Neural progenitor cell (in vitro differentiated cells): ENCODE measurements at regions not wholly inside any gene's neighbourhood (a gene's known extent, or its start where the extent isn't known, plus 50 kb on each side); places are given as distances from the start of the nearest gene placed in this dataset.

Experiments used
- DNase-seq: peaks from one replicate; pipeline ENCODE4 v3.0.0-alpha.2; 2016; ENCODE audit warnings: low spot score
- H2AFZ ChIP-seq: fragments of 200-600 bp; sonication (generic); replicated peaks from 2 replicates; pipeline ENCODE4 v1.6.1; 2016; ENCODE audit warnings: antibody characterized with exemption
- H3F3A ChIP-seq: fragments of 200-600 bp; sonication (generic); 2 replicates; pipeline ENCODE4 v1.6.1; 2016; ENCODE audit warnings: antibody characterized with exemption, low read depth
- H3K27ac ChIP-seq: fragments of 200-600 bp; sonication (generic); 2 replicates; pipeline ENCODE4 v1.5.1; 2016; ENCODE audit warnings: mild to moderate bottlenecking
- H3K27me3 ChIP-seq: fragments of 200-600 bp; sonication (generic); 2 replicates; pipeline ENCODE4 v1.6.1; 2016; ENCODE audit warnings: mild to moderate bottlenecking, moderate library complexity
- H3K36me3 ChIP-seq: fragments of 200-600 bp; sonication (generic); 2 replicates; pipeline ENCODE4 v1.5.1; 2016
- H3K4me1 ChIP-seq: fragments of 200-600 bp; sonication (generic); 2 replicates; pipeline ENCODE4 v1.6.1; 2016; ENCODE audit warnings: mixed run types
- H3K4me2 ChIP-seq: fragments of 200-600 bp; sonication (generic); 2 replicates; pipeline ENCODE4 v1.6.1; 2016
- H3K4me3 ChIP-seq: fragments of 200-600 bp; sonication (generic); 2 replicates; pipeline ENCODE4 v1.5.1; 2016
- H3K79me2 ChIP-seq: fragments of 200-600 bp; sonication (generic); 2 replicates; pipeline ENCODE4 v1.6.1; 2016; ENCODE audit warnings: low read depth
- H3K9ac ChIP-seq: fragments of 200-600 bp; sonication (generic); 2 replicates; pipeline ENCODE4 v1.6.1; 2016
- H3K9me3 ChIP-seq: fragments of 200-600 bp; sonication (generic); 2 replicates; pipeline ENCODE4 v1.5.1; 2016; ENCODE audit warnings: low read depth
- H4K20me1 ChIP-seq: fragments of 200-600 bp; sonication (generic); 2 replicates; pipeline ENCODE4 v1.6.1; 2016; ENCODE audit warnings: low read depth
- H3K27ac Mint-ChIP-seq: 3 replicates; pipeline ENCODE4 v1.8.0; 2021; ENCODE audit warnings: mixed read lengths
- H3K27me3 Mint-ChIP-seq: 2 replicates; pipeline ENCODE4 v1.8.0; 2022; ENCODE audit warnings: low read depth, mild to moderate bottlenecking, inconsistent platforms, moderate library complexity, mixed read lengths; ENCODE audit not compliant: insufficient read depth
- H3K36me3 Mint-ChIP-seq: 3 replicates; pipeline ENCODE4 v1.8.0; 2021; ENCODE audit warnings: mixed read lengths
- H3K4me1 Mint-ChIP-seq: 3 replicates; pipeline ENCODE4 v1.8.0; 2021; ENCODE audit warnings: mixed read lengths
- H3K4me3 Mint-ChIP-seq: 3 replicates; pipeline ENCODE4 v1.8.0; 2021; ENCODE audit warnings: mild to moderate bottlenecking, moderate library complexity, mixed read lengths
- H3K9me3 Mint-ChIP-seq: 3 replicates; pipeline ENCODE4 v1.8.0; 2020; ENCODE audit warnings: mixed read lengths
- EZH2 ChIP-seq: fragments of 200-600 bp; sonication (generic); IDR thresholded peaks from 2 replicates; pipeline ENCODE4 v1.6.1; 2017; ENCODE audit warnings: antibody characterized with exemption, mild to moderate bottlenecking, moderate library complexity
- EZH2phosphoT487 ChIP-seq: fragments of 200-600 bp; sonication (generic); IDR thresholded peaks from 2 replicates; pipeline ENCODE4 v1.6.1; 2017; ENCODE audit warnings: antibody characterized with exemption
- TF ChIP-seq, protein P1 (sequence below): fragments of 200-600 bp; sonication (generic); IDR thresholded peaks from 2 replicates; pipeline ENCODE4 v1.5.1; 2017; ENCODE audit warnings: antibody characterized with exemption, mild to moderate bottlenecking

- Histone ChIP-seq H3F3A (no peaks in the 10 kb centered on the region), H2AFZ (no peak overlapping the region), H3K27ac (no peak overlapping the region), H3K79me2 (no peaks in the 10 kb centered on the region), H3K9ac (no peak overlapping the region), H3K4me3 (no peak overlapping the region), H3K36me3 (no peaks in the 10 kb centered on the region), H3K9me3 (no peaks in the 10 kb centered on the region), H3K4me1 (no peaks in the 10 kb centered on the region), H4K20me1 (no peaks in the 10 kb centered on the region), H3K27me3 (no peaks in the 10 kb centered on the region), H3K4me2 (no peak overlapping the region)
- no peak for DNase-seq
- Mint-ChIP-seq H3K36me3 (no peaks in the 10 kb centered on the region), H3K4me3 (no peak overlapping the region), H3K27ac (no peak overlapping the region), H3K4me1 (no peaks in the 10 kb centered on the region), H3K27me3 (peaks cover 2% of the 10 kb centered on the region), H3K9me3 (peaks cover 19% of the 10 kb centered on the region)
- TF ChIP-seq EZH2 (no peak), EZH2phosphoT487 (no peak)
- TF ChIP-seq, protein P1, sequence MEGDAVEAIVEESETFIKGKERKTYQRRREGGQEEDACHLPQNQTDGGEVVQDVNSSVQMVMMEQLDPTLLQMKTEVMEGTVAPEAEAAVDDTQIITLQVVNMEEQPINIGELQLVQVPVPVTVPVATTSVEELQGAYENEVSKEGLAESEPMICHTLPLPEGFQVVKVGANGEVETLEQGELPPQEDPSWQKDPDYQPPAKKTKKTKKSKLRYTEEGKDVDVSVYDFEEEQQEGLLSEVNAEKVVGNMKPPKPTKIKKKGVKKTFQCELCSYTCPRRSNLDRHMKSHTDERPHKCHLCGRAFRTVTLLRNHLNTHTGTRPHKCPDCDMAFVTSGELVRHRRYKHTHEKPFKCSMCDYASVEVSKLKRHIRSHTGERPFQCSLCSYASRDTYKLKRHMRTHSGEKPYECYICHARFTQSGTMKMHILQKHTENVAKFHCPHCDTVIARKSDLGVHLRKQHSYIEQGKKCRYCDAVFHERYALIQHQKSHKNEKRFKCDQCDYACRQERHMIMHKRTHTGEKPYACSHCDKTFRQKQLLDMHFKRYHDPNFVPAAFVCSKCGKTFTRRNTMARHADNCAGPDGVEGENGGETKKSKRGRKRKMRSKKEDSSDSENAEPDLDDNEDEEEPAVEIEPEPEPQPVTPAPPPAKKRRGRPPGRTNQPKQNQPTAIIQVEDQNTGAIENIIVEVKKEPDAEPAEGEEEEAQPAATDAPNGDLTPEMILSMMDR, result no peak
Measured at GRCh38 chrX:28042260-28042659, 61.0 kb upstream of the DCAF8L1 start.

GRCh38 chrX:28039258-28039657 is 58.0 kb upstream of the DCAF8L1 start:
- Mint-ChIP-seq H3K9me3 (peaks cover 19% of the 10 kb centered on the region), H3K4me1 (no peaks in the 10 kb centered on the region), H3K36me3 (no peaks in the 10 kb centered on the region), H3K27me3 (peaks cover 2% of the 10 kb centered on the region), H3K4me3 (no peak overlapping the region), H3K27ac (no peak overlapping the region)
- TF ChIP-seq EZH2phosphoT487, result no peak
- TF ChIP-seq, protein P1, result no peak
- no peak for TF ChIP-seq EZH2
- no peaks in the 10 kb centered on the region for H3K36me3 ChIP-seq
- H3K27ac ChIP-seq, result no peak overlapping the region
- no peaks in the 10 kb centered on the region for H3K79me2 ChIP-seq
- H3K9ac ChIP-seq, result no peak overlapping the region
- H3K4me2 ChIP-seq, result no peak overlapping the region
- no peak overlapping the region for H2AFZ ChIP-seq
- H3K4me1 ChIP-seq, result no peaks in the 10 kb centered on the region
- H4K20me1 ChIP-seq, result no peaks in the 10 kb centered on the region
- H3K9me3 ChIP-seq, result no peaks in the 10 kb centered on the region
- no peak overlapping the region for H3K4me3 ChIP-seq
- H3F3A ChIP-seq, result no peaks in the 10 kb centered on the region
- no peak for DNase-seq
- no peaks in the 10 kb centered on the region for H3K27me3 ChIP-seq
